NB4 (cell line): ENCODE measurements at regions not wholly inside any gene's neighbourhood (a gene's known extent, or its start where the extent isn't known, plus 50 kb on each side); places are given as distances from the start of the nearest gene placed in this dataset.

ENCODE experiments used
- CTCF ChIP-seq: IDR thresholded peaks from one replicate; pipeline ENCODE4 v1.5.1; 2012; ENCODE audit warnings: low read depth, low read length
- MAX ChIP-seq: IDR thresholded peaks from 2 replicates; pipeline ENCODE4 v1.6.1; 2011; ENCODE audit warnings: low read depth, low read length
- MYC ChIP-seq: IDR thresholded peaks from 2 replicates; pipeline ENCODE4 v1.6.1; 2011; ENCODE audit warnings: low read depth, low read length
- POLR2A ChIP-seq: IDR thresholded peaks from 2 replicates; pipeline ENCODE4 v1.6.1; 2011; ENCODE audit warnings: mild to moderate bottlenecking; ENCODE audit not compliant: insufficient read length; ENCODE audit errors: extremely low read depth

GRCh38 chr7:34425194-34425593, 232.8 kb upstream of the NPSR1 start:
- TF ChIP-seq MAX (no peak), CTCF (no peak), POLR2A (no peak), MYC (no peak)
